ENCODE measurements at regions not wholly inside any gene's neighbourhood (a gene's known extent, or its start where the extent isn't known, plus 50 kb on each side); places are given as distances from the start of the nearest gene placed in this dataset.

- intact Hi-C loops (cut with DNase I): no loop called here
Observed at GRCh38 chr21:38995731-38996130, 187.5 kb downstream of the PSMG1 start.

GRCh38 chr21:38995071-38995669, 188.1 kb downstream of the PSMG1 start:
- no peak for DNase-seq (ENCODE audit: low spot score)
- intact Hi-C loops (cut with DNase I): no loop called here

More at GRCh38 chr21:38995731-38996130, 187.5 kb downstream of the PSMG1 start:
- no peak for DNase-seq (ENCODE audit: low spot score)

GRCh38 chr21:38994042-38994441, 188.3 kb downstream of the ETS2 start:
- DNase-seq (ENCODE audit: low spot score): no peak
- intact Hi-C loops (cut with DNase I): no loop called here

GRCh38 chr21:38993561-38993960, 187.8 kb downstream of the ETS2 start:
- no peak for DNase-seq (ENCODE audit: low spot score)
- intact Hi-C loops (cut with DNase I): no loop called here

- intact Hi-C loops (cut with DNase I): no loop called here
- no peak for DNase-seq (ENCODE audit: low spot score)
Observed at GRCh38 chr21:38992737-38993136, 187.0 kb downstream of the ETS2 start.

GRCh38 chr21:38990424-38990794, 184.7 kb downstream of the ETS2 start:
- intact Hi-C loops (cut with DNase I): no loop called here
- DNase-seq (ENCODE audit: low spot score): no peak

- intact Hi-C loops (cut with DNase I): loop anchor here (5.0 kb wide), 2 partner anchors 63 to 83 kb away; no protein-coding TSS in a partner anchor
- DNase-seq (ENCODE audit: low spot score): peak; percentile 71
Observed at GRCh38 chr21:38989745-38990423, 184.2 kb downstream of the ETS2 start.

- intact Hi-C loops (cut with DNase I): loop anchor here (5.0 kb wide), 2 partner anchors 62 to 82 kb away; no protein-coding TSS in a partner anchor
- no peak for DNase-seq (ENCODE audit: low spot score)
Observed at GRCh38 chr21:38989379-38989744, 183.6 kb downstream of the ETS2 start.

GRCh38 chr21:38988509-38989378, 183.0 kb downstream of the ETS2 start:
- peak; percentile 43 for DNase-seq (ENCODE audit: low spot score)

GRCh38 chr21:38987633-38988508, 182.1 kb downstream of the ETS2 start:
- peak; percentile 71 for DNase-seq (ENCODE audit: low spot score)
- intact Hi-C loops (cut with DNase I): loop anchor here (5.0 kb wide), 2 partner anchors 61 to 81 kb away; no protein-coding TSS in a partner anchor

More at GRCh38 chr21:38988509-38989378, 183.0 kb downstream of the ETS2 start:
- intact Hi-C loops (cut with DNase I): loop anchor here (5.0 kb wide), 2 partner anchors 61 to 81 kb away; no protein-coding TSS in a partner anchor

GRCh38 chr21:38986806-38987632, 181.3 kb downstream of the ETS2 start:
- intact Hi-C loops (cut with DNase I): loop anchor here (5.0 kb wide), 2 partner anchors 60 to 80 kb away; no protein-coding TSS in a partner anchor

GRCh38 chr21:38986406-38986805, 180.7 kb downstream of the ETS2 start:
- intact Hi-C loops (cut with DNase I): loop anchor here (5.0 kb wide), 2 partner anchors 59 to 79 kb away; no protein-coding TSS in a partner anchor
- peak; percentile 44 for DNase-seq (ENCODE audit: low spot score)

More at GRCh38 chr21:38986806-38987632, 181.3 kb downstream of the ETS2 start:
- DNase-seq (ENCODE audit: low spot score): peak; percentile 29

GRCh38 chr21:38985568-38986378, 180.0 kb downstream of the ETS2 start:
- intact Hi-C loops (cut with DNase I): loop anchor here (5.0 kb wide), 2 partner anchors 58 to 78 kb away; no protein-coding TSS in a partner anchor
- peak; percentile 84 for DNase-seq (ENCODE audit: low spot score)

GRCh38 chr21:38984982-38985567, 179.3 kb downstream of the ETS2 start:
- intact Hi-C loops (cut with DNase I): loop anchor here (5.0 kb wide), 2 partner anchors 58 to 78 kb away; no protein-coding TSS in a partner anchor

GRCh38 chr21:38984568-38984967, 178.8 kb downstream of the ETS2 start:
- DNase-seq (ENCODE audit: low spot score): no peak
- intact Hi-C loops (cut with DNase I): no loop called here

More at GRCh38 chr21:38984982-38985567, 179.3 kb downstream of the ETS2 start:
- peak; percentile 39 for DNase-seq (ENCODE audit: low spot score)

GRCh38 chr21:38983560-38983959, 177.8 kb downstream of the ETS2 start:
- intact Hi-C loops (cut with DNase I): no loop called here
- no peak for DNase-seq (ENCODE audit: low spot score)

GRCh38 chr21:38982804-38983203, 177.1 kb downstream of the ETS2 start:
- DNase-seq (ENCODE audit: low spot score): peak; percentile 14
- intact Hi-C loops (cut with DNase I): no loop called here

Data from cardiac septum (tissue), 1 donor.